Fibroblast of pulmonary artery (primary cell): ENCODE measurements at regions not wholly inside any gene's neighbourhood (a gene's known extent, or its start where the extent isn't known, plus 50 kb on each side); places are given as distances from the start of the nearest gene placed in this dataset.

Experiments used
- DNase-seq: peaks from one replicate; pipeline ENCODE4 v3.0.0-alpha.2; 2010; ENCODE audit warnings: low read depth
- H3K4me3 ChIP-seq: replicated peaks from 2 replicates; pipeline ENCODE4 v1.5.1; 2011; ENCODE audit warnings: low read depth, mild to moderate bottlenecking, control low read depth, low read length, moderate library complexity
- CTCF ChIP-seq: IDR thresholded peaks from 2 replicates; pipeline ENCODE4 v1.5.1; 2011; ENCODE audit warnings: mild to moderate bottlenecking, control low read depth, low read length, inconsistent platforms; ENCODE audit errors: missing control alignments

- no peak for TF ChIP-seq CTCF
- no peak for DNase-seq
- no peak overlapping the region for H3K4me3 ChIP-seq
Observed at GRCh38 chr2:234310166-234310565, 186.7 kb downstream of the ARL4C start.

- no peak overlapping the region for H3K4me3 ChIP-seq
- DNase-seq, result no peak
- TF ChIP-seq CTCF, result no peak
Observed at GRCh38 chr2:234309431-234309830, 187.4 kb downstream of the ARL4C start.

DNA sequence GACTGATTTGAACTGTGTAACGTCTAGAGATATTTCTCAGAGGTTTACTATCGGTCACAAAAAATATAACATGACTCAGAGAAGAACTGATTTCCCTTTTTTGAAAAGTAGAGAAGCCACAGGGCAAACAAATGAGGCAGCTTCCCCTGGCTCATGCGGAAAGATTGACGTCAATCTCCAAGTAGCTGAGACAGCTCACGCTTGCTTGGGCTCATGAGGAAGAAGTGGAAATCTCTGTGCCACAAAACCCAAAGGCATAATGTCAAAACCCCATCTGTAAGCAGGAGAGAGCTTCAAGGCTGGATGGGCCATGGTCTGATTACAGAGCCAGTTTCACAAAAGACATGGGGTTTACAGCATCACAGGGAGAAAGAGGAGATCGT, 188.1 kb downstream of the ARL4C start:
- DNase-seq, result peak; percentile 52
- no peak overlapping the region for H3K4me3 ChIP-seq
- no peak for TF ChIP-seq CTCF

DNA sequence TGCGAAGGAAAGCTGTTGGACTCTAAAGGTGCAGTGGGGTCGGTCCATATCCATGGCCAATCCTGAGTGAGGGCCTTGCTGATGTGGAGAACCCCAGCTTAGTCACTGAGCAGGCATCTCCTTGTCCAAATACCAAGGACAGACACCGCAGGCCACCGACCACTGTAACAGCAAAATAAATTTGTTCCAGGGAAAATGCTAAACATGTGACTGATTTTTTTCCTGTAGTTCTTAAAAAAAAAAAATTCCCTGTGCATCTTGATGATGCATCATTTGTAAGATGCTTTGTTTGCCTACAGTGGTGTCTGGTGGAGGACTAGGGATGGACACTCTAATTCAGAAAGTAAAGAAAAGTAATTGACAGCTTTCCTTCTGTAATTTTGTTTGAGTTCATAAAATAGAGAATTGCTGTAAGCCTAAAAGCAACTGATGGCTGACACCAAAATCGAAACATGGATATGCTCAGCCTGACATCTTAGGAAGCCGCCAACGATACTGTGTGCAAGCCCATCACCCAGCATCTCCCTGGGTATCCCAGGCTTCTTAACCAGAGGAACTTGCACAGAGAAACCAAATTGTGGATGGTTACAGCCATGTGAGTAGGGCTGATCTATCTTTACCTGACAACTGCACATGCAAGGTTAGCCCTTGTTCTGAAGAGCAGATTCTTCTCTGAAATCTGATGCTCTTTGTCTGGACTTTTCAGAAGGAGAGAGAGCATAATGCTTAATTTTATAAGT, 188.6 kb downstream of the ARL4C start:
- no peak overlapping the region for H3K4me3 ChIP-seq
- DNase-seq, result no peak
- TF ChIP-seq CTCF, result no peak

GRCh38 chr2:234307322-234307961, 189.4 kb downstream of the ARL4C start:
- no peak for TF ChIP-seq CTCF
- no peak overlapping the region for H3K4me3 ChIP-seq
- DNase-seq, result no peak

DNA sequence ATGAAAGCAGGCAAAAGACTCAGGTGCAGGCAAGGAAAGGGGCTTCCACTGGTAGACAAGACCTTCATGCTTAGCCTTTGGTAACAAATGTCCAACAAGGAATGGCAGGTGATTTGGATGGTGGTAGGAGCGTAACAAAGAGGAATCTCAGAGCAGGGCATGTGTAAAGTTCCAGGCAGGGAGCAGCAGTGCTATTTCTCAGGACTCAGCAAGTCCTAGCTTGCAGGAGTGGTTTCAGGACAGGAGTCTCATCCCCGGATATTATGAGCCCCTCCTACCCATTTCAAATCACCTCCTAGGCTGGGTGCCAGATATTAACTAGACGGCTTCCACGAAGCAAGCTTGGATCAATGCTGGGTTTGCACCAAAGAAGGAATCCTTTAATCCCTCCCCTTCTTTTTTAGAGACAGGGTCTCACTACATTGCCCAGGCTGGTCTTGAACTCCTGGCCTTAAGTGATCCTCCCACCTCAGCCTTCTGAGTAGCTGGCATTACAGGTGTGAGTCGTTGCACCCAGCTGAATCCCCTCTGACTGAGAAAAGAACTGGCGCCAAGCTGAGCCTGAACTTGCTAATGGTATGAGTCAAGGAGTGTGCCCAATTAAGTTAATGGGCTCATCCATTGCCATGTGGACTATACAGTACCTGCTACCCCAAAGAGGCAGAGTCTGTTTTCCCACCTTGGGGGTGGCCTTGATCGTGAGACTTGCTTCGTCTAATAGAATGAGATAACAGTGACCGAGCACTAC, 190.3 kb downstream of the ARL4C start:
- DNase-seq, result no peak
- TF ChIP-seq CTCF, result no peak
- H3K4me3 ChIP-seq, result no peak overlapping the region
